CD4-positive, alpha-beta memory T cell (primary cell): ENCODE measurements at regions not wholly inside any gene's neighbourhood (a gene's known extent, or its start where the extent isn't known, plus 50 kb on each side); places are given as distances from the start of the nearest gene placed in this dataset.

Experiments used
- CTCF ChIA-PET: fragments of 350-600 bp; sonication (Branson Sonifier 250); formaldehyde crosslinking; loops from one replicate; lab custom pipeline; 2021; ENCODE audit warnings: inconsistent platforms; ENCODE audit not compliant: partially characterized antibody; lab: Charles Lee
- POLR2A ChIA-PET: fragments of 350-600 bp; sonication (Branson Sonifier 250); formaldehyde crosslinking; loops from one replicate; lab custom pipeline; 2021; ENCODE audit not compliant: partially characterized antibody; lab: Charles Lee
- DNase-seq, 5 donors: peaks; one replicate each; pipeline versions ENCODE4 v3.0.0 to v3.0.0-alpha.2; 2020 to 2022; ENCODE audit warnings: mixed read lengths in 1 of 5
- H3K27ac ChIP-seq: one replicate; pipeline ENCODE4 v1.7.0; 2013; ENCODE audit warnings: low read depth, low read length
- H3K27me3 ChIP-seq: 2 replicates; pipeline ENCODE4 v1.7.0; 2013; ENCODE audit warnings: mild to moderate bottlenecking, low read length, moderate library complexity; ENCODE audit not compliant: insufficient read depth
- H3K36me3 ChIP-seq: 2 replicates; pipeline ENCODE4 v1.7.0; 2013; ENCODE audit warnings: mild to moderate bottlenecking, low read length, moderate library complexity; ENCODE audit not compliant: insufficient read depth
- H3K4me1 ChIP-seq: 2 replicates; pipeline ENCODE4 v1.7.0; 2013; ENCODE audit warnings: mild to moderate bottlenecking, low read length, moderate library complexity; ENCODE audit not compliant: insufficient read depth
- H3K4me3 ChIP-seq, 2 donors: one replicate each; pipeline ENCODE4 v1.7.0; 2013; ENCODE audit warnings: low read length in 2 of 2, mild to moderate bottlenecking in 1 of 2
- H3K9me3 ChIP-seq, 2 donors: one replicate each; pipeline ENCODE4 v1.7.0; 2013; ENCODE audit warnings: low read length in 2 of 2, control low read depth in 1 of 2; ENCODE audit not compliant: control insufficient read depth in 1 of 2
- H3K27ac Mint-ChIP-seq, 7 donors: one replicate each; pipeline ENCODE4 v1.8.0; 2020 to 2021; ENCODE audit warnings: mixed read lengths in 7 of 7, mild to moderate bottlenecking in 6 of 7, inconsistent platforms in 3 of 7, moderate library complexity in 3 of 7
- H3K27me3 Mint-ChIP-seq, 2 donors: one replicate each; pipeline ENCODE4 v1.8.0; 2020 to 2021; ENCODE audit warnings: mixed read lengths in 2 of 2
- H3K36me3 Mint-ChIP-seq, 2 donors: one replicate each; pipeline ENCODE4 v1.8.0; 2020 to 2021; ENCODE audit warnings: mixed read lengths in 2 of 2, inconsistent platforms in 1 of 2, mild to moderate bottlenecking in 1 of 2
- H3K4me1 Mint-ChIP-seq, 4 donors: one replicate each; pipeline ENCODE4 v1.8.0; 2020 to 2021; ENCODE audit warnings: mixed read lengths in 4 of 4, mild to moderate bottlenecking in 1 of 4
- H3K4me3 Mint-ChIP-seq, 8 donors: one replicate each; pipeline ENCODE4 v1.8.0; 2020 to 2021; ENCODE audit warnings: mixed read lengths in 8 of 8, mild to moderate bottlenecking in 7 of 8, moderate library complexity in 6 of 8, inconsistent platforms in 3 of 8
- H3K9me3 Mint-ChIP-seq, 8 donors: one replicate each; pipeline ENCODE4 v1.8.0; 2020 to 2021; ENCODE audit warnings: mixed read lengths in 8 of 8, mild to moderate bottlenecking in 5 of 8, inconsistent platforms in 3 of 8, moderate library complexity in 1 of 8
- intact Hi-C: fragments of 100-400 bp; cut with micrococcal nuclease; formaldehyde crosslinking; loops from one replicate; pipeline ENCODE4 v1.15.1; 2023

DNA sequence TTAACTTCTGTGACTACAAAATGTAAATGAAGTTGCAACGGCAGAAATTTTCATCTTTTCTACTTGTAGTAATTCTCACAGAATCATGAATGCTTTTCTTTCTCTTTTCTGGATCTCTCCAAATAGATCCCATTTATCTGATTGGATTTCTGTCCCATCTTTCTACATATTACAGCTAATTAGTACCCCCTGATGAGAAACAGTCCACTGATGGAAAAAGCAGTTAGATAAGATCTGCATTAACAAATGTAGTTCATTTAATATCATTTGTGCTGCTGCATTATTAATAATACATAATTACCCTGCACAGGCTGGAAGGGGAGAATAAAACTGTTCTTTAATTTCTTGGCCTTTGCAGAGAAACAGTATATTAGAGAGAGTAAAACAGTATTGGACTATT, 289.3 kb downstream of the TTLL7 start:
- ChIA-PET CTCF (no interaction called here), POLR2A (no interaction called here)
- Histone ChIP-seq H3K27ac (no peak overlapping the region), H3K36me3 (no peaks in the 10 kb centered on the region), H3K9me3 (no peaks in the 10 kb centered on the region), H3K27me3 (no peaks in the 10 kb centered on the region), H3K4me3 (no peak overlapping the region), H3K4me1 (no peaks in the 10 kb centered on the region)
- H3K27me3 Mint-ChIP-seq: no peaks in the 10 kb centered on the region
- peaks cover 0 to 11% (median 0%) of the 10 kb centered on the region in 8 donors for H3K9me3 Mint-ChIP-seq
- H3K4me1 Mint-ChIP-seq: no peaks in the 10 kb centered on the region
- H3K36me3 Mint-ChIP-seq: no peaks in the 10 kb centered on the region
- intact Hi-C loops: no loop called here
- DNase-seq: no peak
- H3K4me3 Mint-ChIP-seq: no peak overlapping the region
- no peak overlapping the region for H3K27ac Mint-ChIP-seq

DNA sequence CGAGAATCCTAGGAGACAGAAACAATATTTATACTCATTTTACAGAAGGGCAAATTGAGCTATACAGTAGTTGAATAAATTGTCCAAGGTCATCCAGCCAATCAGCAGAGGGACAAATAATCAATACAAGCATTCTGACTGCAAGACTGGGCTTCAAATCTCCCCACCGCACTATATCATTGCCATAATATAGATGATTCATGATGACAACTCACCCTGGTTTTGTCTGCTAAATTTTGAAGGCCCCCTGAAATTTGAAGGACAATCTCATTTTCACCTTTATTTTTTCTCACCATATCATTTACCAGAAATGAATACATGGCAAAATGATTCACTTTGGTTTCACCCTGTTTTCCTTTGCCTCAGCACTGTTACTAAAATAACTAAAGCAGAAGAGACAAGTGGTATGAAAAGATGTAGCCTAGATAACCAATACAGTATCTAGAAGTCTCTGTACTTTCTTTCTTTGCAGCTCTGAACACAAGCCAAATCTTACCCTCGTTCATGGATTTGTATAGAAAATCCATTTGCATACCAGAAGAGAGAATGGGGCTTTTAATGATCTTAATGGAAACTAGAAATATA, 292.5 kb downstream of the TTLL7 start:
- H3K36me3 Mint-ChIP-seq: no peaks in the 10 kb centered on the region
- POLR2A ChIA-PET: no interaction called here
- Histone ChIP-seq H3K4me3 (no peak overlapping the region), H3K27ac (no peak overlapping the region), H3K36me3 (no peaks in the 10 kb centered on the region), H3K27me3 (no peaks in the 10 kb centered on the region), H3K9me3 (no peaks in the 10 kb centered on the region), H3K4me1 (no peaks in the 10 kb centered on the region)
- H3K4me3 Mint-ChIP-seq: no peak overlapping the region
- CTCF ChIA-PET: no interaction called here
- intact Hi-C loops: no loop called here
- H3K27ac Mint-ChIP-seq: no peak overlapping the region
- no peaks in the 10 kb centered on the region for H3K27me3 Mint-ChIP-seq
- H3K4me1 Mint-ChIP-seq: no peaks in the 10 kb centered on the region
- no peak for DNase-seq
- H3K9me3 Mint-ChIP-seq: peaks cover 0 to 4% (median 0%) of the 10 kb centered on the region in 8 donors

DNA sequence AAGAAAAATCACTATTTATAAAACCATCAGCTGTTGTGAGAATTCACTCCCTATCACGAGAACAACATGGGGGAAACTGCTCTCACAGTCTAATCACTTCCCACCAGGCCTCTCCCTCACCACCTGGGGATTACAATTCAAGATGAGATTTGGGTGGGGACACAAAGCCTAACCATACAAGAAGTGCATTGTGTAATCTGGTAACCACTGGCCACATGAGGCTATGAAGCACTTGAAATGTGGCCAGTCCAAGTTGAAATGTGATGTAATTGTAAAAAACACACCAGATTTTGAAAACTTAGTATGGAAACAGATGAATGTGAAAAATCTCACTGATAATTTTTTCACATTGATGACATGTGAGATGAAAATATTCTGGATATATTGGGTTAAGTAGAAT, 293.8 kb downstream of the TTLL7 start:
- no peak overlapping the region for H3K27ac Mint-ChIP-seq
- no peaks in the 10 kb centered on the region for H3K9me3 ChIP-seq
- ChIA-PET CTCF (interaction anchor here (0.6 kb wide), 1 partner anchor 1101 kb away, joined by 3 read pairs; no protein-coding TSS in a partner anchor), POLR2A (no interaction called here)
- DNase-seq: no peak
- H3K4me3 Mint-ChIP-seq: no peak overlapping the region
- no peaks in the 10 kb centered on the region for H3K36me3 ChIP-seq
- H3K4me1 ChIP-seq: no peaks in the 10 kb centered on the region
- H3K4me3 ChIP-seq: no peak overlapping the region
- no peaks in the 10 kb centered on the region for H3K4me1 Mint-ChIP-seq
- H3K27me3 ChIP-seq: no peaks in the 10 kb centered on the region
- peaks cover 0 to 3% (median 0%) of the 10 kb centered on the region in 8 donors for H3K9me3 Mint-ChIP-seq
- no peaks in the 10 kb centered on the region for H3K36me3 Mint-ChIP-seq
- no peak overlapping the region for H3K27ac ChIP-seq
- intact Hi-C loops: no loop called here
- H3K27me3 Mint-ChIP-seq: no peaks in the 10 kb centered on the region

DNA sequence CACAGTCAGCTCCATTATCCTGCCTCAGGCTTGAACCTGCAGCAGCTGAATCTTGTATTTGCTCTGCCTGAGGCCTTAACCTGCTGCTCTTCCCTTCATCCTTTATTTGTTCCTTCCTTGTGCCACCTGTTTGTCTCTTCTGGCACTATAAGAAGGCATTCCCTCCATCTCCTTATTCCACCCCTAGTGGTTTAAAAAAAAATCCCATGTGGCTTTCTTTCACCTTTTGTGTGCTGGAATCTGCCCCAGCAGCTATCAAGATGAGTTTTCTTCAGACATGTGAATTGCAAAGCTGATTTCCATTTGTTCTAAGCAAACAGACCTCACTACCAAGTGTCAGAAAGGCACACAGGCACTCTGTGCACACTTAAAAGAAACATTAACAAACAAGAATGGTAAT, 294.6 kb downstream of the TTLL7 start:
- ChIA-PET CTCF (interaction anchor here (0.6 kb wide), 1 partner anchor 1101 kb away, joined by 3 read pairs; no protein-coding TSS in a partner anchor), POLR2A (no interaction called here)
- DNase-seq: no peak
- no peaks in the 10 kb centered on the region for H3K4me1 Mint-ChIP-seq
- no peak overlapping the region for H3K27ac Mint-ChIP-seq
- H3K9me3 Mint-ChIP-seq: peaks cover 0 to 3% (median 2%) of the 10 kb centered on the region in 8 donors
- no peak overlapping the region for H3K4me3 Mint-ChIP-seq
- Histone ChIP-seq H3K36me3 (no peaks in the 10 kb centered on the region), H3K27me3 (no peaks in the 10 kb centered on the region), H3K27ac (no peak overlapping the region), H3K4me1 (no peaks in the 10 kb centered on the region), H3K4me3 (no peak overlapping the region), H3K9me3 (no peaks in the 10 kb centered on the region)
- H3K27me3 Mint-ChIP-seq: no peaks in the 10 kb centered on the region
- no peaks in the 10 kb centered on the region for H3K36me3 Mint-ChIP-seq
- intact Hi-C loops: no loop called here

DNA sequence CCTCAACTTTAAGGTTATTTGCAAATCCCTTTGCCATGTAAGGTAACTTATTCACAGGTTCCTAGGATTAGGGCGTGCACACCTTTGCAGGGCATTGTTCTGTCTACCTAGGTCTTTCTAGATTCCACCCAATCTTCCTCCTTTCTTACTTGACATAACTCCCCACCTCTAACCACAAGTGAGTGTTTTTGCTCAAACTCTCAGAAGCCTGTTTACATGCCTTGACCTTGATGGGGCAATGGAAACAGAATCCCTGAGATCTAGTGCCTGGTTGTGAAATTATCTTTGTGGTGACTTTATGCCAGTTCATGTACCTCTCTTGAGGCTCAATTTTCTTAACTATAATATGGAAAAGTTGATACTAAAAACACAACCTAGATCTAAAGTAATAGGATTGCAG, 296.6 kb downstream of the TTLL7 start:
- no peaks in the 10 kb centered on the region for H3K4me1 Mint-ChIP-seq
- H3K4me1 ChIP-seq: no peaks in the 10 kb centered on the region
- H3K27me3 Mint-ChIP-seq: peaks cover 0 to 1% of the 10 kb centered on the region in 2 donors
- POLR2A ChIA-PET: no interaction called here
- no peak overlapping the region for H3K27ac ChIP-seq
- H3K36me3 ChIP-seq: no peaks in the 10 kb centered on the region
- peaks cover 0 to 6% (median 3%) of the 10 kb centered on the region in 8 donors for H3K9me3 Mint-ChIP-seq
- CTCF ChIA-PET: no interaction called here
- DNase-seq: no peak
- H3K27me3 ChIP-seq: no peaks in the 10 kb centered on the region
- no peak overlapping the region for H3K4me3 ChIP-seq
- no peaks in the 10 kb centered on the region for H3K9me3 ChIP-seq
- H3K4me3 Mint-ChIP-seq: no peak overlapping the region
- intact Hi-C loops: no loop called here
- H3K36me3 Mint-ChIP-seq: no peaks in the 10 kb centered on the region
- no peak overlapping the region for H3K27ac Mint-ChIP-seq

DNA sequence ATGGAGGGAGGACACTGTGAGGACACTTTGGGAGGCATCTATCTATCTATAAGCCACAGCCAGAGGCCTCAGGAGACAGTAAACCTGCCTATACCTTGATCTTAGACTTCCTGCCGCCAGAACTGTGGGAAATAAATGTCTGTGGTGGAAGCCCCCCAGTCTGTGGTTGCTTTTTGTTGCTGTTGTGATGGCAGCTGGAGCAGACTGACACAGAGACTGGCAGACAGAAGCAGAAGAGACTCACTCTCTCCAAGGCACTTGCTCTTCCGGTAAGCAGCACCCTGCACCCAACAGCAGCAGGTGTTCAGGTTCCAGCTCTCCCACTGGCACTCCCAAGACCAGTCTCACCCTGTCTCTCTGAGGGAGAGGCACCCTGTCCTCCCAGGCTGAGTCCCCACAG, 297.6 kb downstream of the TTLL7 start:
- Histone ChIP-seq H3K4me1 (no peaks in the 10 kb centered on the region), H3K9me3 (no peaks in the 10 kb centered on the region), H3K36me3 (no peaks in the 10 kb centered on the region), H3K4me3 (no peak overlapping the region), H3K27me3 (no peaks in the 10 kb centered on the region), H3K27ac (no peak overlapping the region)
- ChIA-PET POLR2A (no interaction called here), CTCF (no interaction called here)
- no peak for DNase-seq
- H3K4me3 Mint-ChIP-seq: no peak overlapping the region
- peaks cover 3 to 6% of the 10 kb centered on the region in 2 donors for H3K27me3 Mint-ChIP-seq
- H3K27ac Mint-ChIP-seq: no peak overlapping the region
- intact Hi-C loops: no loop called here
- no peaks in the 10 kb centered on the region for H3K4me1 Mint-ChIP-seq
- H3K9me3 Mint-ChIP-seq: peaks cover 0 to 6% (median 3%) of the 10 kb centered on the region in 8 donors
- no peaks in the 10 kb centered on the region for H3K36me3 Mint-ChIP-seq

DNA sequence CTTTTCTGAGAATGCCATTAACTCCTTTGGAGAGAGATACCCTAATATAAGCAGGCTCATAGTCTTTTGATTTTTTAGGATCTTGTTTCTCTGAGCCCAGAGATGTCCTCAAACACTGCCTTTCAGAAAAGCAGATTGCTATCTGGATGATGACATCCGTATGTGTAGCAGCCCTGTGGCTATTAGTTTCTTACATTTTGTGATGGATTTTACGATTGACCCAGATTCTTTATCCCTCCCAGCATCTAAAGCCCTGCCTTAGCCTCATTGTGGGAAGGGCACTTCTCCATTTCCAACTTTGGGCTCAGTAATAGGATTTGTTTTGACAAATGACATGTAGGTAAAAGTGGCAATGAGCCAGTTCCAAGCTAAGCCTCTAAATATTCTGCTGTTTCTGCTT, 300.3 kb downstream of the TTLL7 start:
- Mint-ChIP-seq H3K27me3 (peaks cover 3 to 10% of the 10 kb centered on the region in 2 donors), H3K9me3 (peaks cover 0 to 6% (median 2%) of the 10 kb centered on the region in 8 donors), H3K4me3 (no peak overlapping the region), H3K27ac (no peak overlapping the region), H3K4me1 (peaks cover 0 to 4% (median 0%) of the 10 kb centered on the region in 4 donors), H3K36me3 (no peaks in the 10 kb centered on the region)
- POLR2A ChIA-PET: no interaction called here
- Histone ChIP-seq H3K4me3 (no peak overlapping the region), H3K36me3 (no peaks in the 10 kb centered on the region), H3K9me3 (no peaks in the 10 kb centered on the region), H3K4me1 (no peaks in the 10 kb centered on the region), H3K27ac (no peak overlapping the region), H3K27me3 (no peaks in the 10 kb centered on the region)
- DNase-seq: no peak
- CTCF ChIA-PET: no interaction called here
- intact Hi-C loops: no loop called here
